Suppressor macrophage treated with lipopolysaccharide for 4 hours (primary cell): ENCODE measurements at regions not wholly inside any gene's neighbourhood (a gene's known extent, or its start where the extent isn't known, plus 50 kb on each side); places are given as distances from the start of the nearest gene placed in this dataset.

Experiments
- DNase-seq: peaks from one replicate; pipeline ENCODE4 v3.0.0-alpha.2; 2020

DNA sequence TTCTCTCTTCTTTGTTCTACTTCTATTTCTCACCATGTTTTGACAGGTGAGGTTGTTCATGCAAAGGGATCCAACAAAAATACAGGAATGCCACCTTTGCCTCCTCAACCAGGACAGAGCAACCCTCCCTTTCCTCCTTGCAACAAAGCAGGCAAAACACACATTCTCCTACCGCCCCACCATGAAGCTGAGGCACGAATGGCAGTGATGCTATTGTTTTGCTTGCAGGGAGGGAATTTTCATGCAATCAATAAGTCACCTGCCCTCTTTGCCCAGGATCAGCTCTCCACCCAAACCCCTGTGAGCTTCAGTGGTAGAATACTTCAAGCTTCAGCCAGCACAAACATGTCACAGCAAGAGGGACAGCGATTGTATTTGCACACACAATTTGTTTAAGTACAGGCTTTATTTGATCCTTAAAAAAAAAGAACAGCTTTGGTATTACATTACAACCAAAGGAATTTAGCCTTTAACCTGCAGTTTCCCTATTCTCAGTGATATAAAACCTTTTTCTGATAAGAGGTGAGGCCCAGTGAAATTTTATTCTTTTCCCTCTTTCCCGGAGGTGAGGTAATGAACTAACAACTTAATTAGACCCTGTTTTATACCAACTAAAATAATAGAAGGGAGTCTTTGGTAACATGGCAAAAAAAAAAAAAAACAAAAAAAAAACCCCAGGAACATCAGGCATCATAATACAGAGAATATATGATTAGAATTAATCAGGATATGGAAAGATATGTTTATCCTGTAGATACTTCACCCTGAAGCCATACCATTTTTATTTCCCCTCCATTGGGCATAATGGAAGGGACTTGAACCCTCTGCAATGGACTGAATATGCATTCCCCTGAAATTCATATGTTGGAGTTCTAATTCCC is 87.0 kb upstream of the EEA1 start:
- DNase-seq: no peak

- no peak for DNase-seq
These were observed 87.8 kb upstream of the EEA1 start for GRCh38 chr12:93016752-93017350.

- no peak for DNase-seq
These were observed 89.5 kb upstream of the EEA1 start for GRCh38 chr12:93018610-93019009.

GRCh38 chr12:93019212-93019927 is 90.3 kb upstream of the EEA1 start:
- DNase-seq: no peak

GRCh38 chr12:93019975-93020630 is 91.0 kb upstream of the EEA1 start:
- no peak for DNase-seq

DNA sequence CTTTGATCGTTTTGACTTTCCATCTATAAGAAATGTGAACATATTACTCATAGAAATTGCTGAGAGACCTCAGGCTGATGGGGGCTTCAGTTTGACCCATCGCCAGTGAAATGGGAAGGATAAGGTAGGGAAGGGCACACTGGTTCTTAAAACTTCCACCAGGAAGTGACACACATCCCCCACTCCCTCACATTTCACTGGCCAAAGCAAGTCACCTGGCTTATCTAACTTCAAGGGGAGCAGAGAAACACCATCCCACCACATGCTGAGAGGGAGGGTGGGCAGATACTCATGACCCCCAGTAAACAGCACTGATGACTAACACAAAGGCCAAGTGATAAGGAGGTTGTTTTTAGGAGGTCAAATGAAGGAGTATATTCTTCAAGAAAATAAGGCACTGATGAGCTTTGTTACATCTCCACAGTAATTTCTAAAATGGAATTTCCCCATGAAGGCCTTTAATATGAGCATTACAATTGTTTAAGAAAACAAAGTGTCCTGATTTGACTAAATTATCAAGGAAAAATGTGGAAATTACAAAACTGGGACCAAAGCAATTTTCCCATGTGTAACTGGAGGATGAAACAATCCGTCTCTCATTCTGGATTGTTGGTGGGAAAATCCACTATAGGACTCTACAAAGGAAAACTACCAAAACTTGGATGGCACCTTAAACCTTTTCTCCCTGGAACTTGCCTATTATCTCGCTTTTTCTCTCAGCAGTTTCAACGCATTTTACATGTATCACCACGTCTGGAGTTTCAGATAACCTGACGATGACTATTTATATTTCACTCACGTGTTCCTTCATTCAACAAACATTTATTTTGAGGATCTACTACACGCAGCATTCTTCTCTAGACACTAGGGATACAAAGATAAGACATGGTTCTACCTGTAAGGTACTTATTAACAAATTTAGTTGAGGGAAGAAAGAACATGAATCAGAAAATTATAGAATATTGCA is 91.8 kb upstream of the EEA1 start:
- no peak for DNase-seq

- DNase-seq: no peak
These were observed 93.7 kb upstream of the EEA1 start for GRCh38 chr12:93022603-93023340.

DNA sequence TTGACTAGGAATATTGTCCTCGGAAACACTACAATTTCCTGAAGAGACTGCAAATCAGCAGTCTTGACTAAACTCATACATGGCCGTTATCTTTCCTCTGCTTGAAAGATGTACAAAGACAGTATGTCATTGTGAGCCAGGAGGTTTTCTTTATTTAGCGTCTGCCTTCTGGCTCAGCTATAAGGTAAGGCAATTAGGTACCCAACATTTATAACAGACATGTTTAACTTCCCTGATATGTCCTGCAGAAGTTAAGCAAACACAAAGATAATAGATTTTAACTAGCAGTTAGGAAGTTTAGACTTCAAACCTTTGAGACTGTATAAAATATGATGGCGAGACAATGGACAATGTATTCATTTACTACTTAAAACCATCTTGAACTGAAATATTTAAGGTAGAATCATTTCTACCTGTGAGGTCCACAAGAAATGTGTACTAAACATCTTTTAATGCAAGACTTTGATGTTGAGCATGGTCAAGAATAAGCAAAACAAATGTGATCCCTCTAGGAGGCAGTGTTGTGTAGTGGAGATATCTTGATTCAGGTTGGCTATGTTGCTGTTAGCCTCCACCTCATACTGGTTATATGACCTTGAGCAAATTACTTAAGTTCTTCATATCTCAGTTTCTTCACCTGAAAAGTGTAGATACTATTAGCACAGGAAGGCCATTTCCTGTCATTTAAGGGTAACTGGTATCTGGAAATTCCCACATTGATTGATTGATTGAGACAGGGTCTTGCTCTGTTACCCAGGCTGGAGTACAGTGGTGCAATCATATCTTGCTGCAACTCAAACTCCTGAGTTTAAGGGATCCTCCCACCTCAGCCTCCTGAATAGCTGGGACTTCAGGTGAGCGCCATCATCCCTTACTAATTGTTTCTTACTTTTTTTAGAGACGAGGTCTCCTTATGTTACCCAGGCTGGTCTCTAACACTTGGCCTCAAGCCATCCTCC is 96.3 kb upstream of the EEA1 start:
- peak; percentile 56 for DNase-seq

GRCh38 chr12:93027041-93027440 is 97.9 kb upstream of the EEA1 start:
- no peak for DNase-seq

- no peak for DNase-seq
These were observed 100.0 kb upstream of the EEA1 start for GRCh38 chr12:93029091-93029490.

DNA sequence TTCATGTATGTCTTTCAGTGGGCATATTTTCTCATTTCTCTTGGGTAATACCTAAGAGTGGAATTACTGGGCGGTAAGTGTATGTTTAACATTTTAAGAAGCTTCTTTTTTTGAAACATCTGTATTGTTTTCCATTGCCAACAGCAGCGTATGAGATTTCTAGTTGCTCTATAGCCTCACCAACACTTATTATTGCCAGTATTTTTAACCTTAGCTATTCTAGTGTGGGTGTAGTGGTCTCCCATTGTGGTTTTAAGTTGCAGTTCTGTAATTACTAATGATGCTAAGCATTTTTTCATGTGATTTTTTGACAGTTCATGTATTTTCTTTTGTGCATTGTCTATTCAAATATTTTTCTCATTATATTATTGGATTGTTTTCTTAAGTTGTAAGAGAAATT is 101.9 kb upstream of the EEA1 start:
- no peak for DNase-seq

GRCh38 chr12:93032758-93033157 is 103.7 kb upstream of the EEA1 start:
- no peak for DNase-seq

DNA sequence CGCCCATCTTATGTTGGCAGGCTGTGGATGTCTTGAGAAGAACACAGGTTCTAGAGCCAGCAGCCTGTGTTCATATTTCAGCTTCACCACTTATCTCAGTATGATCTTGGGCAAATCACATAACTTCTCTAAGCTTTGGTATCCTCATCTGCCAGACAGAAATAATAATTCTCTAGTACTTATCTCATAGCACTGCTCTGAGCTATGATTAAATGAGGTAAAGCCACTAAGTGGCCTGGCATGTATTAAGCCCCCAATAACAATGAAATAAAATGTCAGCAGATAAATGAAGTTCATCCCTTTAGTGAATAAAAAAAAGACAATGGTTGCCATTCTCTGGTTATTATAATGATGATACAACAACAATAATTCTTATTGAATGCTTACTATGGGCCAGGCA is 104.9 kb upstream of the EEA1 start:
- no peak for DNase-seq

DNA sequence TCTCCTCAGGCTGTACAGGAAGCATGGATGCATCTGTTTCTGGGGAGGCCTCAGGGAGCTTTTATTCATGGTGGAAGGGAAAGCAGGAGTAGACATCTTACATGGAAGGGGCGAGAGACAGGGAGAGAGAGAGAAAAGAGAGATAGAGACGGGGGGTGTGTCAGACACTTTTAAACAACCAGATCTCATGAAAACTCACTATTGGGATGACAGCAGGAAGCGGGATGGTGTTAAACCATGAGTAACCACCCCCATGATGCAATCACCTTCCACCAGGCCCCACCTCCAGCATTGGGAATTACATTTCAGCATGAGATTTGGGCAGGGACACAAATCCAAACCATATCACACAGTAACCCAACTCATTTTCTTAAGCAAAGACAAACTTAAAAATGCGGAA is 110.0 kb upstream of the EEA1 start:
- DNase-seq: no peak

DNA sequence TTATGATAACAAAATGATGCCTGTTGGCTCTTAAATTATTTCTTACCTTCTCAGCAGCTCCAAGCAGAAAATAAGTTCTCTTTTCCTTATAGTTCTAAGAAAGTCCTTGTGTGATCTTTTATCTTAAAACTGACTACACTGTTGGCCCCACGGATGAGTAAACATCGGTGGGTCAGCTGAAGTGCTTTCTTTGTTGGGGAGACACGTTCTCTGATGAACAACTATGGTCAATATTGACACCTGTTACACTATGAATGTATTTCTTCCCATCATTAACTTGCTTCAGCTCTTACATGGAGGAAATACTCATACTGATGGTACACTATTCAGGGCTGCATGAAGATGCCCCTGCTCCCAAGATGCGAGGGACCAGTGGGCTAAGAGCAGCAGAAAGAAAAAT is 110.8 kb upstream of the EEA1 start:
- DNase-seq: no peak

GRCh38 chr12:93040367-93040766 is 111.3 kb upstream of the EEA1 start:
- no peak for DNase-seq

DNA sequence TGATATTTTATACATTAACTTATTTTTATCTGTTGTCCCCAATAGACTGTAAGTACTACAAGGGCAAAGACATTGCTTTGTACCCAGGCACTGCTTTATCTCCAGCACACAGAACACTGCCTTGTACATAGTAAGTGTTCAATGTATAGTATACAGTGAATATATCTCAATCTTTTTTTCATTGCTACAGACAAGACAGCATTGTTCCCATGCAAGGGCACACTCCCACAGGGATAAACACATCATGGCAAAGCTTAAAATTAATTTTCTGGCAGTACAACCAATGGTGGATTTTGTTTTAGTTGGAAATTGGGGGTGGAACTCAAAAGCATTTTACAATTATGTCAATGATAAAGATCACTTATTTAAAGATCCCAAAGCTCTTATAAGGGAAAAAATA is 112.3 kb upstream of the EEA1 start:
- no peak for DNase-seq

GRCh38 chr12:93042283-93042682 is 113.2 kb upstream of the EEA1 start:
- no peak for DNase-seq

- no peak for DNase-seq
These were observed 113.6 kb upstream of the EEA1 start for GRCh38 chr12:93042684-93043083.

DNA sequence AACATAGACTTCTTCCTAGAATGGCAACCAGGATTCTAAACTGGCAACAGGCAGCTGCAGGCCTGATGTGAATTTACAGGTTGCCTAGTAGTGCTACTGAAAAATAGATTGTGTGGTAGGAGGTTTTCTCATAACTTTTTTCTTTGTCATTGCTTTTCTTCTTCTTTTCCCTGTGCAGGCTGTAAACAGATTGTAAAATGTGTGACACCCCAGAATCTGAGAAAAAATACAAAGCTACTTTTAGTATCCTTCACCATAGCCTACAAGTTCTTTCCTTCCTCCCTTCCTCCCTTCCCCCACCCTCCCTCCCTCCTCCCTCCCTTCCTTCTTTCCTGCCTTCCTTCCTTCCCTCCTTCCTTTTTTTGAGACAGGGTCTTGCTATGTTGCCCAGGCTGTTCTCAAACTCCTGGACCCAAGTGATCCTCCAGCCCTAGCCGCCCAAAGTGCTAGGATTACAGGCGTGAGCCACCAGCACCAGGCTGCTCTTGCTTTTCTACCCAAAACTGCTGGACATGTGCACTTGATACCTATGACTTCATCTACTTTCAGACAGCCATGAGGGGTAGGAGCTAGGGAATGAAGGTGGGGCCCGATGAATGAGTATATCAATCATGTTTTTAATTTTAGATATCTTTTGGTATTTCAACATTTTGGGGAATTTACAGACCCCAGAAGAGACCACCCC is 114.2 kb upstream of the EEA1 start:
- no peak for DNase-seq
